ENCODE measurements at regions not wholly inside any gene's neighbourhood (a gene's known extent, or its start where the extent isn't known, plus 50 kb on each side); places are given as distances from the start of the nearest gene placed in this dataset.

- no peak for TF ChIP-seq BCL6B (tag by site-specific recombination; IDR thresholded peaks at IDR 0.05)
- TF ChIP-seq ZNF302 (tag by site-specific recombination; IDR thresholded peaks at IDR 0.05; ENCODE audit: low read depth): no peak
- TF ChIP-seq ZNF394 (tag by site-specific recombination; IDR thresholded peaks at IDR 0.05; ENCODE audit: borderline replicate concordance): no peak
- no peak for TF ChIP-seq ZEB2 (tag by site-specific recombination; IDR thresholded peaks at IDR 0.05)
- no peak for TF ChIP-seq ZBTB8A (tag by site-specific recombination; IDR thresholded peaks at IDR 0.05)
- no peak for TF ChIP-seq MYNN (tag by site-specific recombination; IDR thresholded peaks at IDR 0.05; ENCODE audit: borderline replicate concordance)
- no peak for TF ChIP-seq ZNF843 (tag by site-specific recombination; IDR thresholded peaks at IDR 0.05)
- TF ChIP-seq ZSCAN18 (tag by site-specific recombination; IDR thresholded peaks at IDR 0.05): no peak
- no peak for TF ChIP-seq ZSCAN4 (tag by site-specific recombination; IDR thresholded peaks at IDR 0.05)
- TF ChIP-seq ZNF366 (tag by site-specific recombination; conservative IDR thresholded peaks at IDR 0.05): no peak
- TF ChIP-seq ZFP69B (tag by site-specific recombination; IDR thresholded peaks at IDR 0.05): no peak
- no peak for TF ChIP-seq FEZF1 (tag by site-specific recombination; IDR thresholded peaks at IDR 0.05)
- no peak for TF ChIP-seq ZBTB17 (tag by site-specific recombination; IDR thresholded peaks at IDR 0.05)
- no peak for TF ChIP-seq SP3 (tag by site-specific recombination; IDR thresholded peaks at IDR 0.05)
- no peak for TF ChIP-seq ZNF514 (tag by site-specific recombination; IDR thresholded peaks at IDR 0.05)
Observed at GRCh38 chr2:199603721-199604291, 146.1 kb upstream of the SATB2 start (continued).

- POLR2A ChIA-PET: no interaction called here
- CTCF ChIA-PET: interaction anchor here (0.7 to 0.8 kb wide), 2 partner anchors 14 to 75 kb away, joined by 3 to 4 read pairs; no protein-coding TSS in a partner anchor
- no peak overlapping the region for H3K4me3 ChIP-seq (ENCODE audit: low read depth, low read length)
- no peaks in the 10 kb centered on the region for H3K4me1 ChIP-seq (ENCODE audit: control insufficient read depth, insufficient read depth, low read length)
- TF ChIP-seq ZBTB21 (tag by site-specific recombination; IDR thresholded peaks at IDR 0.05) (no peak), ZNF600 (tag by site-specific recombination; IDR thresholded peaks at IDR 0.05) (no peak), ZBTB7A (tag by site-specific recombination; IDR thresholded peaks at IDR 0.05; ENCODE audit: low read depth) (no peak), HOXC10 (CRISPR knock-in tag; IDR thresholded peaks at IDR 0.05) (no peak), ZNF280D (tag by site-specific recombination; IDR thresholded peaks at IDR 0.05) (no peak), ZNF555 (tag by site-specific recombination; conservative IDR thresholded peaks at IDR 0.05) (no peak), ZNF645 (tag by site-specific recombination; IDR thresholded peaks at IDR 0.05) (no peak)
- H3K27ac ChIP-seq (ENCODE audit: extremely low read depth, low read depth, low read length): no peak overlapping the region
- no peaks in the 10 kb centered on the region for H3K9me3 ChIP-seq (ENCODE audit: control insufficient read depth, insufficient read depth, low read depth, low read length)
- no peaks in the 10 kb centered on the region for H3K36me3 ChIP-seq (ENCODE audit: control insufficient read depth in 2 of 2, insufficient read depth in 1 of 2, low read length in 2 of 2)
Observed at GRCh38 chr2:199602896-199603717, 145.4 kb upstream of the SATB2 start.

Measured in HEK293 (cell line).